Keratinocyte (primary cell): ENCODE measurements at regions not wholly inside any gene's neighbourhood (a gene's known extent, or its start where the extent isn't known, plus 50 kb on each side); places are given as distances from the start of the nearest gene placed in this dataset.

ENCODE experiments used
- DNase-seq: peaks from one replicate; pipeline ENCODE4 v3.0.0-alpha.2; 2011; ENCODE audit warnings: low read depth, missing footprints, low spot score
- FAIRE-seq: peaks from 2 replicates; lab custom pipeline; 2011; peaks lifted over from hg19 to GRCh38; lab: Jason Lieb, UNC
- H2AFZ ChIP-seq: 2 replicates; pipeline ENCODE4 v1.6.0; 2012; ENCODE audit warnings: low read length, control low read depth, inconsistent platforms; ENCODE audit not compliant: control insufficient read depth
- H3K27ac ChIP-seq: 2 replicates; pipeline ENCODE4 v1.5.1; 2011; ENCODE audit warnings: low read length; ENCODE audit not compliant: control insufficient read depth, insufficient read depth
- H3K27me3 ChIP-seq: 3 replicates; pipeline ENCODE4 v1.6.0; 2011; ENCODE audit warnings: low read length; ENCODE audit not compliant: control insufficient read depth, insufficient read depth; ENCODE audit errors: extremely low read depth
- H3K36me3 ChIP-seq, 2 experiments: 2 replicates in 1 of 2; 3 replicates in 1 of 2; pipeline ENCODE4 v1.5.1; 2011; ENCODE audit warnings: low read length in 2 of 2, mild to moderate bottlenecking in 1 of 2; ENCODE audit not compliant: control insufficient read depth in 2 of 2, insufficient read depth in 2 of 2; ENCODE audit errors: extremely low read depth in 1 of 2
- H3K4me1 ChIP-seq: 3 replicates; pipeline ENCODE4 v1.5.1; 2011; ENCODE audit warnings: low read length; ENCODE audit not compliant: control insufficient read depth, insufficient read depth; ENCODE audit errors: extremely low read depth
- H3K4me2 ChIP-seq: 3 replicates; pipeline ENCODE4 v1.6.0; 2011; ENCODE audit warnings: low read depth, low read length; ENCODE audit not compliant: control insufficient read depth, insufficient read depth; ENCODE audit errors: extremely low read depth
- H3K4me3 ChIP-seq, 3 experiments: fragments of 200-600 bp in 1 of 3; sonication (generic) in 1 of 3; 2 replicates in 2 of 3; 3 replicates in 1 of 3; pipeline ENCODE4 v1.5.1; 2011 to 2016; ENCODE audit warnings: low read length in 3 of 3, mild to moderate bottlenecking in 3 of 3, control low read depth in 2 of 3, inconsistent platforms in 1 of 3, low read depth in 1 of 3, mixed read lengths in 1 of 3, mixed run types in 1 of 3, moderate library complexity in 1 of 3; ENCODE audit not compliant: control insufficient read depth in 2 of 3, insufficient read depth in 2 of 3; ENCODE audit errors: extremely low read depth in 1 of 3
- H3K79me2 ChIP-seq: 2 replicates; pipeline ENCODE4 v1.6.0; 2012; ENCODE audit warnings: low read length; ENCODE audit not compliant: control insufficient read depth, insufficient read depth
- H3K9ac ChIP-seq: 3 replicates; pipeline ENCODE4 v1.6.0; 2011; ENCODE audit warnings: low read length; ENCODE audit not compliant: control insufficient read depth, insufficient read depth; ENCODE audit errors: extremely low read depth
- H3K9me1 ChIP-seq: 3 replicates; pipeline ENCODE4 v1.6.0; 2011; ENCODE audit warnings: low read length; ENCODE audit not compliant: control insufficient read depth, insufficient read depth; ENCODE audit errors: extremely low read depth
- H3K9me3 ChIP-seq: 2 replicates; pipeline ENCODE4 v1.5.1; 2012; ENCODE audit warnings: low read depth, low read length; ENCODE audit not compliant: control insufficient read depth
- H4K20me1 ChIP-seq: 3 replicates; pipeline ENCODE4 v1.6.0; 2011; ENCODE audit warnings: low read length; ENCODE audit not compliant: control insufficient read depth, insufficient read depth; ENCODE audit errors: extremely low read depth
- CTCF ChIP-seq, 3 experiments: IDR thresholded peaks in 1 of 3; conservative IDR thresholded peaks in 1 of 3; optimal IDR thresholded peaks in 1 of 3; 2 replicates in 2 of 3; 3 replicates in 1 of 3; pipeline versions ENCODE3 to v1.5.1; 2011; ENCODE audit warnings: low read length in 3 of 3, mild to moderate bottlenecking in 3 of 3, moderate library complexity in 2 of 3, control low read depth in 1 of 3, inconsistent platforms in 1 of 3; ENCODE audit not compliant: insufficient read depth in 2 of 3; ENCODE audit errors: extremely low read depth in 1 of 3
- EZH2 ChIP-seq: IDR thresholded peaks from one replicate; pipeline ENCODE4 v1.6.1; 2012; ENCODE audit warnings: inconsistent platforms, mild to moderate bottlenecking, low read length, moderate library complexity
- dilution Hi-C: fragments of 300-500 bp; cut with MboI; formaldehyde crosslinking; loops from one replicate; pipeline ENCODE4 v1.7.0; 2020; ENCODE audit warnings: low sequenced_read_pairs; ENCODE audit not compliant: extremely low pct_ligation_motif_present

DNA sequence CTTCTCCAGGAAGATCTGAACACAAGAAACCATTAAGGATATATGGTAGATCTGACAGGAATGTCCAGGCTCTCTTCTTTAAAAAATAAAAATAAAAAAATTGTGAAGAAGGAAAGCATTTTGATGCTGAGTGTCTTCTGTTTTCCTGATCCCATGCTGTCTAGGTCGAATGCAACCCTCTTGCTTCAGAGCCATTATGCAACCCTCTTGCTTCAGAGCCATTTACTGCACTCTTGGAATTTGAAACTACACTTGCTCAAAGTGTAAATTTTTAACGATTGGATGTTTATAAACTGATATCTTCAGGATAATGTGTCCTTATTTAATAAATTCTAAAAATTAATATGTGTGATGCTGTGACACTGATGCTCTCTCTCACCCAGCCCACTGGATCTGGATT, 505.1 kb downstream of the DNAH5 start:
- Histone ChIP-seq H3K4me3 (no peak overlapping the region), H3K79me2 (no peaks in the 10 kb centered on the region), H3K9ac (no peak overlapping the region), H3K4me2 (no peak overlapping the region), H4K20me1 (no peaks in the 10 kb centered on the region), H3K27ac (no peak overlapping the region), H3K9me3 (no peaks in the 10 kb centered on the region), H3K9me1 (no peaks in the 10 kb centered on the region), H3K4me1 (no peaks in the 10 kb centered on the region), H2AFZ (no peak overlapping the region), H3K36me3 (no peaks in the 10 kb centered on the region), H3K27me3 (no peaks in the 10 kb centered on the region)
- no peak for TF ChIP-seq EZH2
- TF ChIP-seq CTCF (optimal IDR thresholded peaks at IDR 0.05 in 1 of 3, IDR thresholded peaks at IDR 0.05 in 1 of 3, conservative IDR thresholded peaks at IDR 0.05 in 1 of 3; ENCODE audit: extremely low read depth in 1 of 3, insufficient read depth in 2 of 3, low read length in 3 of 3), result no peak
- FAIRE-seq (no peak), DNase-seq (no peak)
- dilution Hi-C loops, result no loop called here

DNA sequence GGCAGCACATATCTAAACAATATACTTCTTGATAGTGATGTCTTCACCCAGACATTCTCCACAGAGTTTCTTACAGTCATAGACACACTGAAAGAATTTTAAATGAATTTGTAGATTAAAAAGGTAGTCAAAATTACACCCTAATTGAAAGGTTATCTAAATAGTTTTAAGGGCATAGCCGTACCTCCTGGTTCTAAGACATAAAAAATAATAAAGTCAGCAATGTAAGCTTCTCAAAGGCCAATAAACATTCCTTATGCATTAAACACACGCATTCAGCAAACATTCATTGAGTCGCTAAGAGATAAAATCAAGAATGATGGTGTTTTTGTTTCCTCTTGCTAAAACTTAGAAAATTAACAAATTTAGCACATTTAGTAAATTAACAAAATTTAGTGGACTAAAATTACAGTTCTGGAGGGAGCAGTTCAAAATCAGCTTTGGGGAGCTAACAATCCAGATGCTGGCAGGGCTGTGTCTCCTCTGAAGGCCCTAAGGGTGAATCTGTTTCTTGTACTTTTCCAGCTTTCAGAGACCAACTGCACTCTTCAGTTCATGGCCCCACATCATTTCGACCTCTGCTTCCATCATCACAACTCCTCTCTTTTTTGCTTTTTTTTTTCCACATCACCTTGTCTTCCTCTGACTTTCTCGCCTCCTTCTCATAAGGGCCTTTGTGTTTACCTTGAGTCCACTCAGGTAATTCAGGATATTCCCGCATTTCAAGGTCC, 516.5 kb downstream of the DNAH5 start:
- H3K27me3 ChIP-seq, result no peaks in the 10 kb centered on the region
- H4K20me1 ChIP-seq, result no peaks in the 10 kb centered on the region
- H3K4me2 ChIP-seq, result no peak overlapping the region
- dilution Hi-C loops, result no loop called here
- FAIRE-seq, result no peak
- no peak overlapping the region for H2AFZ ChIP-seq
- H3K4me3 ChIP-seq, result no peak overlapping the region
- H3K9me1 ChIP-seq, result no peaks in the 10 kb centered on the region
- TF ChIP-seq EZH2 (no peak), CTCF (optimal IDR thresholded peaks at IDR 0.05 in 1 of 3, IDR thresholded peaks at IDR 0.05 in 1 of 3, conservative IDR thresholded peaks at IDR 0.05 in 1 of 3; ENCODE audit: extremely low read depth in 1 of 3, insufficient read depth in 2 of 3, low read length in 3 of 3) (no peak)
- no peak overlapping the region for H3K9ac ChIP-seq
- DNase-seq, result no peak
- H3K79me2 ChIP-seq, result no peaks in the 10 kb centered on the region
- H3K9me3 ChIP-seq, result no peaks in the 10 kb centered on the region
- H3K4me1 ChIP-seq, result no peaks in the 10 kb centered on the region
- no peaks in the 10 kb centered on the region for H3K36me3 ChIP-seq
- no peak overlapping the region for H3K27ac ChIP-seq
